ENCODE measurements at regions not wholly inside any gene's neighbourhood (a gene's known extent, or its start where the extent isn't known, plus 50 kb on each side); places are given as distances from the start of the nearest gene placed in this dataset.

GRCh38 chr2:64336171-64336570 is 117.8 kb upstream of the LGALSL start:
- Histone ChIP-seq H3K36me3 (ENCODE audit: control insufficient read depth in 4 of 4, insufficient read depth in 4 of 4, low read length in 4 of 4) (no peaks in the 10 kb centered on the region), H3K9me3 (ENCODE audit: control insufficient read depth in 4 of 4, insufficient read depth in 3 of 4, low read length in 3 of 4) (no peaks in the 10 kb centered on the region), H3K4me1 (ENCODE audit: control insufficient read depth in 5 of 5, insufficient read depth in 5 of 5, low read length in 5 of 5) (peaks cover 0 to 14% (median 8%) of the 10 kb centered on the region in 5 donors), H3K27me3 (ENCODE audit: control insufficient read depth in 3 of 3, insufficient read depth in 3 of 3, low read length in 2 of 3) (no peaks in the 10 kb centered on the region), H3K4me3 (no peak overlapping the region), H3K27ac (ENCODE audit: low read depth in 1 of 2, low read length in 1 of 2) (no peak overlapping the region), H3K9ac (ENCODE audit: insufficient read depth in 1 of 2, low read length in 2 of 2) (no peak overlapping the region)
- WGBS, 2 donors, result 96% methylated on average over 1 of the region's 1 CpG
- DNase-seq, result no peak
- TF ChIP-seq, protein P1, sequence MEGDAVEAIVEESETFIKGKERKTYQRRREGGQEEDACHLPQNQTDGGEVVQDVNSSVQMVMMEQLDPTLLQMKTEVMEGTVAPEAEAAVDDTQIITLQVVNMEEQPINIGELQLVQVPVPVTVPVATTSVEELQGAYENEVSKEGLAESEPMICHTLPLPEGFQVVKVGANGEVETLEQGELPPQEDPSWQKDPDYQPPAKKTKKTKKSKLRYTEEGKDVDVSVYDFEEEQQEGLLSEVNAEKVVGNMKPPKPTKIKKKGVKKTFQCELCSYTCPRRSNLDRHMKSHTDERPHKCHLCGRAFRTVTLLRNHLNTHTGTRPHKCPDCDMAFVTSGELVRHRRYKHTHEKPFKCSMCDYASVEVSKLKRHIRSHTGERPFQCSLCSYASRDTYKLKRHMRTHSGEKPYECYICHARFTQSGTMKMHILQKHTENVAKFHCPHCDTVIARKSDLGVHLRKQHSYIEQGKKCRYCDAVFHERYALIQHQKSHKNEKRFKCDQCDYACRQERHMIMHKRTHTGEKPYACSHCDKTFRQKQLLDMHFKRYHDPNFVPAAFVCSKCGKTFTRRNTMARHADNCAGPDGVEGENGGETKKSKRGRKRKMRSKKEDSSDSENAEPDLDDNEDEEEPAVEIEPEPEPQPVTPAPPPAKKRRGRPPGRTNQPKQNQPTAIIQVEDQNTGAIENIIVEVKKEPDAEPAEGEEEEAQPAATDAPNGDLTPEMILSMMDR (IDR thresholded peaks at IDR 0.05; ENCODE audit: control extremely low read depth, extremely low read depth), result no peak
- ATAC-seq (ENCODE audit: insufficient read depth, low FRiP score), result no peak

DNA sequence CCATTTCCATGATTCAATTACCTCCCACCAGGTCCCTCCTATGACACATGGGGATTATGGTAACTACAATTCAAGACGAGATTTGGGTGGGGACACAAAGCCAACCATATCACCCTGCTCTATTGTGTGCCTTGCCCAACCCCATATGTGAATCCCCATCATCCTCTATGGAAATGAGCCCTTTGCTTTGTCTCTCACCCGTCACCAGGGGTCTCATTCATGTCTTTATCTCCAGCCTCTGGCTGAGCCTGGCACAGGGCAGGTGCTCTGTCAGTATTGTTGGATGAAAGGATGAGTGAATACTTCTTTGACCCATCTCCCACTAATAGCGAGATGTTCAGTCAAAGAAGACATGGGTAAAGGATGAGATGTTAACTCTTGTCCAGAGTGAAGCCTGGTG is 116.6 kb upstream of the LGALSL start:
- Histone ChIP-seq H3K27me3 (ENCODE audit: control insufficient read depth in 3 of 3, insufficient read depth in 3 of 3, low read length in 2 of 3) (no peaks in the 10 kb centered on the region), H3K4me3 (no peak overlapping the region), H3K9ac (ENCODE audit: insufficient read depth in 1 of 2, low read length in 2 of 2) (no peak overlapping the region), H3K27ac (ENCODE audit: low read depth in 1 of 2, low read length in 1 of 2) (no peak overlapping the region), H3K9me3 (ENCODE audit: control insufficient read depth in 4 of 4, insufficient read depth in 3 of 4, low read length in 3 of 4) (no peaks in the 10 kb centered on the region), H3K4me1 (ENCODE audit: control insufficient read depth in 5 of 5, insufficient read depth in 5 of 5, low read length in 5 of 5) (peaks cover 0 to 2% (median 0%) of the 10 kb centered on the region in 5 donors), H3K36me3 (ENCODE audit: control insufficient read depth in 4 of 4, insufficient read depth in 4 of 4, low read length in 4 of 4) (no peaks in the 10 kb centered on the region)
- ATAC-seq (ENCODE audit: insufficient read depth, low FRiP score) (no peak), DNase-seq (no peak)
- WGBS, 2 donors, result 95 to 96% methylated on average over 3 of the region's 3 CpGs
- TF ChIP-seq, protein P1 (IDR thresholded peaks at IDR 0.05; ENCODE audit: control extremely low read depth, extremely low read depth), result no peak

GRCh38 chr2:64338108-64338507 is 115.9 kb upstream of the LGALSL start:
- no peak overlapping the region for H3K4me3 ChIP-seq
- H3K36me3 ChIP-seq (ENCODE audit: control insufficient read depth in 4 of 4, insufficient read depth in 4 of 4, low read length in 4 of 4), result no peaks in the 10 kb centered on the region
- H3K9ac ChIP-seq (ENCODE audit: insufficient read depth in 1 of 2, low read length in 2 of 2), result no peak overlapping the region
- no peaks in the 10 kb centered on the region for H3K27me3 ChIP-seq (ENCODE audit: control insufficient read depth in 3 of 3, insufficient read depth in 3 of 3, low read length in 2 of 3)
- peaks cover 0 to 2% (median 0%) of the 10 kb centered on the region in 5 donors for H3K4me1 ChIP-seq (ENCODE audit: control insufficient read depth in 5 of 5, insufficient read depth in 5 of 5, low read length in 5 of 5)
- WGBS, 2 donors, result 73 to 86% methylated on average over 4 of the region's 4 CpGs
- no peaks in the 10 kb centered on the region for H3K9me3 ChIP-seq (ENCODE audit: control insufficient read depth in 4 of 4, insufficient read depth in 3 of 4, low read length in 3 of 4)
- DNase-seq (peak in 1 of 3 donors; percentile 58), ATAC-seq (ENCODE audit: insufficient read depth, low FRiP score) (no peak)
- TF ChIP-seq, protein P1 (IDR thresholded peaks at IDR 0.05; ENCODE audit: control extremely low read depth, extremely low read depth), result no peak
- no peak overlapping the region for H3K27ac ChIP-seq (ENCODE audit: low read depth in 1 of 2, low read length in 1 of 2)

DNA sequence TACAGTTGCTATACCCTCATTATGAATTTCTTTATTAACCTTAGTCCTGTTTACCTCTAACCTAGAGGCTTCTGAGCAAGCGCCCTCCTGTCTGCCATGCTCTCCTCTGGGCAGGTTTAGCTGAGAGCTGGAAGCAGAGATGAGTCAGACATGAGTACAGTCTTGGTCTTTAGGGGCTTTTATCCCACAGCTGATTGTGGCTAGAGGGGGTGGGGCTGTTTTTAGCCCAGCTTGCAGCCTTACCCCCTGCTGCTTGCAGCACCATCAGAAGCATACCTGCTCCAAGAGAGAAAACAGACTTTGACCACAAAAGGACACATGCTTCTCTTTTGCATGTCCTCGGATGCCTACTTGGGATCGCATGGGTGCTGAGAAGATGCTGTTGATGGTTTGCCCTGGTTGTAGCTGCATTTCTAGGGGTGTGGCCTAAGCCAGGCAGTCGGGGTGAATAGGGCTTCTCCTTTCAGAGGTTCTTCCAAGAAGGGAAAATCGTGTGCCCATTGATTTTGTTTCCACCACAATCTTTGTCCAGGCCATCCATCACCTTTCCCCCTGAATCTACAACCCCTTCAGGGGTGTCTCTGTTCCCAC is 115.0 kb upstream of the LGALSL start:
- H3K4me3 ChIP-seq, result no peak overlapping the region
- no peaks in the 10 kb centered on the region for H3K36me3 ChIP-seq (ENCODE audit: control insufficient read depth in 4 of 4, insufficient read depth in 4 of 4, low read length in 4 of 4)
- DNase-seq (no peak), ATAC-seq (ENCODE audit: insufficient read depth, low FRiP score) (no peak)
- H3K27ac ChIP-seq (ENCODE audit: low read depth in 1 of 2, low read length in 1 of 2), result no peak overlapping the region
- H3K9me3 ChIP-seq (ENCODE audit: control insufficient read depth in 4 of 4, insufficient read depth in 3 of 4, low read length in 3 of 4), result no peaks in the 10 kb centered on the region
- 87 to 88% methylated on average over 5 of the region's 5 CpGs for WGBS, 2 donors
- TF ChIP-seq, protein P1 (IDR thresholded peaks at IDR 0.05; ENCODE audit: control extremely low read depth, extremely low read depth), result no peak
- no peak overlapping the region for H3K9ac ChIP-seq (ENCODE audit: insufficient read depth in 1 of 2, low read length in 2 of 2)
- H3K27me3 ChIP-seq (ENCODE audit: control insufficient read depth in 3 of 3, insufficient read depth in 3 of 3, low read length in 2 of 3), result no peaks in the 10 kb centered on the region
- H3K4me1 ChIP-seq (ENCODE audit: control insufficient read depth in 5 of 5, insufficient read depth in 5 of 5, low read length in 5 of 5), result peaks cover 0 to 2% (median 0%) of the 10 kb centered on the region in 5 donors
